Activated CD4-positive, alpha-beta T cell treated with anti-CD3 and anti-CD28 coated beads, Interleukin-10, Interleukin-2, amounts not matched to agents 100 ng/mL and 50 ng/mL, durations not matched to agents 16 hours and 8 hours (primary cell): ENCODE measurements at regions not wholly inside any gene's neighbourhood (a gene's known extent, or its start where the extent isn't known, plus 50 kb on each side); places are given as distances from the start of the nearest gene placed in this dataset.

Experiments used
- DNase-seq: peaks from one replicate; pipeline ENCODE4 v3.0.0-alpha.2; 2020

DNA sequence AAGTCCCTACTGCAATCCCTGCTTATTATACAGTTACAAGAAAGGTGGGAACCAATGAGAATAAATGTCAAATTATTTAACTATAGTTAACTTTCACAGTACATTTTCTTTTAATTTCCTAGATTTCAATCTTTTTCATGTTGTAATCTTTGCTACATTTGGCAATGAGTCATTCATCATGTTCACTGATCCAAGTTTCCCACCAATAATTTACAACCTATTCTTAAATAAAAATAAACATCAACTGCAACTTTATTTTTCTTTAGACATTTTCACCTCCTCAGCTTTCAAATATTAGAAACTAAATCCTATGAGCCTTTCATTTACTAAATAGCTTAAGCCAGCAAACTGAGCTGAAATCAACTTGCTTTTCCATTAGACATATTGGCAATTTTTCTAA lies 541.3 kb upstream of the BTBD3 start:
- no peak for DNase-seq

DNA sequence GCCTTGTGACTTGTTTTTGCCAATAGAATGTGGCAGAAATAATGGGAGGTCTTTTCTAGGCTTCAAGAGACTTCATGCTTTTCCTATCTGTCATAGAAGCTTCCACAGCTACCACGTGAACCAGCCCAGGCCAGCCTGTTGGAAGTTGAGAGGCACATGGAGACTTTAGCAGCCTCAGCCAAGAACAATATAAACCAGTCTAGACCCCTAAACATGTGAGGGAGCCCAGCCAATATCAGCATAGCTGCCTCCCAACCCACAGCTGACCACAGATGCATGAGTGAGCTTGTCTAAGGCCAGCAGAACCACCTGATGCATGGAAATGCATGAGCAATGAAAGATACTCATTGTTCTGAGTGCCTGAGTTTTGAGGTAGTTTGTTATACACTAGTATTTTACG lies 540.7 kb upstream of the BTBD3 start:
- no peak for DNase-seq

DNA sequence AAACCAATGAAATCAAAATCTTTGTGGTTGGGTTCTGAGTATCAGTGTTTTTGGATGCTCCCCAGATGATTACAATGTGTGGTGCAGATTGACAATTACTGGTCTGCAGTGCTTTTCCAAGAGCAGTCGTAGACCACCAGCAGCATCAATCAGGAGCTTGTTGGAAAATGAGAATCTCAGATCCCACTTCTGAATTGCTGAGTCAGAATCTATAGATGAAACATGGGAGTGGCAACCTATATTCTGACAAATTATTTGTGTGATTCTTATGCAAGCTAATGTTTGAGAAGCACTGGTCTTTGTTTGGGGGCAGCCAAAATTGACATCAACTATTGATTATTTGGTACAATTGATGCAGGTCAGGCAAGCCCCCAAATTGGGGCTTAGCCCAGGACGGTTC lies 539.9 kb upstream of the BTBD3 start:
- DNase-seq, result no peak

DNA sequence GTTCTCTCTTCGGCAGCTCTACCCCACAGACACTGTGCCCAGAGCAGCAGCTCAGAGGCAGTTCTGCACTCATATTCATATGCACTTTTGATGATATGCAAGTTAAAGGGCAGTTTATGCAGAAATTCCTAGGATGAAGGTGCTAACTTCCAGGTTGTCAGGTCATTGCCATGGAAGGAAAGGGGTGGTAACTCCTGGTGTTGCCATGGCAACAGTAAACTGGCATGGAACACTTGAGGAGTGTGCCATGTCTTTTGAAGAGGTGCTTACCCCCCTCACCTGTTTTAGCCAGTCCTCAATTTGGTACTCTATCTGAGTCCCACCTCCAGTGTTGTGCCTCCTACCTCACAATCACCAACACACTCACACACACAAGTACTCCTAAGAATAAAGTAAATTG lies 539.4 kb upstream of the BTBD3 start:
- DNase-seq, result no peak

DNA sequence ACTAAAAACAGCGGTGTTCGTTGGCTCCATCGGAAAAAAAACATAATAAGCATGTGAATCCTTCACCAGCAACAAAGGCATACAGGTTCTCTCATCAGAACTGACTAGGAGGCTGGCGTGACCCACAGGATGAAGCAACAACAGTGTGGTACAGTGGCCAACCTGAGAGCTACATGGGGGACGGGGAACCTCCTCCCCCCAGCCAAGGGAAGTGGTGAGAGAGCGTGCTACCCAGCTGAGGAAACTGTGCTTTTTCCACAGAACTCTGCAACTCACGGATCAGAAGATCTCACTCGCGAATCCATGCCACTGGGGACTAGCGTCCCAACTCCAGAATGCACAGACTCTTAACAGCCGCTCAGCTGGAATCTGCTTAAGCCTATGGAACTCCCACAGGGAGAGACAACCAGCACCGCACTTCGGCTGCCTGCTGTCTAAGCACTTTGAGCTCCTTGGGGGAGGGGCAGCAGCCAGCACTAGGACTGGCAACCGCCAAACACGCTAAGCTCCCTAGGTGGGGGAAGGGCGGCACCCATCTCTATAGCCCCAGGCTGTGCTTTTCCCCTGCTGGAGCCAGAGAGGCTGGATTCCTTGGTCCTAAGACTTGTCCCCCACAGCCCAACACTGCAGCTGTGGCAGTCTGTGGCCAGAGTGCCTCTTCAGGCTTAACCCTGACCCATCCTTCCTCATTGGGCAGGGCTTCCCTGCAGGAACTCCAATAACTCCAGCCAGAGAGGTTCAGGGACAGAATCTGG lies 538.3 kb upstream of the BTBD3 start:
- DNase-seq, result no peak

DNA sequence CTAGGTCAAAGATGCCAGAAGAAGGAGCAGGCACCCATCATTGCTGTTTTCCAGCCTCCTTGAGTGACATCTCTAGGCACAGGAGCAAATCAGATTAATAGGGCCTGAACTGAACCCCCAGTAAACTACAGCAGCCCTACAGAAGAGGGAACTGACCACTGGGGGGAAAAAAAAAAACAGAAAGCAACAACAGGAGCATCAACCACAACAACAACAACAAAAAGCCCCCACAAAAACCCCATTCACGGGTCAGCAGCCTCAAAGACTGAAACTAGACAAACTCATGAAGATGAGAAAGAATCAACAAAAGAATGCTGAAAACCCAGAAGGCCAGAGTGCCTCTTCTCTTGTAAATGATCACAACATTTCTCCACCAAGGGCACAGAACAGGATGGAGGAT lies 537.4 kb upstream of the BTBD3 start:
- DNase-seq, result no peak

DNA sequence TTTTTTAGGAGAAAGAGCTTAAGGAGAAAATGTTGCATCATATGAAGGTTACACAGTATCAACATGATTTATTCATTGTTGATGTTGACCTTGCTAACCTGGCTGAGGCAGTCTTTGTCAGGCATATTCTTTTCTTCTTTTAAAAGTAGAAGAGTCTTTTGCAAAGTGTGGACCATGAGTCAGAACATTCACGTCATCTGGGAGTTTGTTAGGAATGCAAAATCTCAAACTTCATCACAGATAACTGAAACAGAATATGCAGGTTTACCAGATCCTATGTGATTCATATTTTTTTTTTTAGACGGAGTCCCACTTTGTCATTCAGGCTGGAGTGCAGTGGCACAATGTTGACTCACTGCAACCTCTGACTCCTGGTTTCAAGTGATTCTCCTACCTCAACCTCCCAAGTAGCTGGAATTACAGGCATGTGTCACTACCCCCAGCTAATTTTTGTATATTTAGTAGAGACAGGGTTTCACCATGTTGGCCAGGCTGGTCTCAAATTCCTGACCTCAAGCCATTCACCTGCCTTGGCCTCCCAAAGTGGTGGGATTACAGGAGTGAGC lies 530.4 kb upstream of the BTBD3 start:
- no peak for DNase-seq

DNA sequence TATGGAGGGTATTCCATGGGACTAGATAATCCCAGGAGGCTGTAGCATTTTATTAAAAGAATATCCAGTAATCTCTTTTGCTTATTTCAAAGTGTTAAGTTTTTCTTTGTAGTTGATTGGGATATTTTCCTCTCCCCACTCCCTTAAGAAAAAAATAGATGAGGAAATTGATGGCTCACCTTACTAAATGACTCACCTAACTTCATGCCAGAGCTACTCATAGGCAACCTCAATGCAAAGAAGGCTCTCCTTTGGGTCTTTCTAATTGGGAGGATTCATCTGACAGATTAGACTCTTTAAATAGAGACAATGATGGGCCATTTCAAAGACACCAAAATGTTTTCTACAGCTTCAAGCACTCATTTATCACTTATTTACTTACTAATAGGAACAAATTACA lies 528.5 kb upstream of the BTBD3 start:
- no peak for DNase-seq

DNA sequence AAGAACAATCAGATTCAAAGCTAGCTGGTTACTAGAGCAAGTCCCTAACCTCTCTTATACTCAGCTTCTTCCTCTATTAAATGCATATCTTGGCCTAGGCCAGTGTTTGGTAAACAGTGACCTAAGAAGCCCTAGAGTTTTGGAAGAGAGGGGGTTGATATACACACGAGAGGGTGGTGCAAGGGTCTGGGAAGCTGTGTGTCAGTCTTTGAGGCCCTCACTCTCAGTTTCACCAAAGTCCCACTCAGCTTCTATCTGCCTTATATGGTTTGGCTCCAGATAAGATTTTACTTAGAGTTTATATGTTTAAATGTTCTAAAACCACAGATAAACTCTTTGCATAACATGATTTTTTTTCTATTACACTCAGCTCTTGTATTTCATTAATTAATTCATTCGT lies 526.1 kb upstream of the BTBD3 start:
- DNase-seq, result no peak

DNA sequence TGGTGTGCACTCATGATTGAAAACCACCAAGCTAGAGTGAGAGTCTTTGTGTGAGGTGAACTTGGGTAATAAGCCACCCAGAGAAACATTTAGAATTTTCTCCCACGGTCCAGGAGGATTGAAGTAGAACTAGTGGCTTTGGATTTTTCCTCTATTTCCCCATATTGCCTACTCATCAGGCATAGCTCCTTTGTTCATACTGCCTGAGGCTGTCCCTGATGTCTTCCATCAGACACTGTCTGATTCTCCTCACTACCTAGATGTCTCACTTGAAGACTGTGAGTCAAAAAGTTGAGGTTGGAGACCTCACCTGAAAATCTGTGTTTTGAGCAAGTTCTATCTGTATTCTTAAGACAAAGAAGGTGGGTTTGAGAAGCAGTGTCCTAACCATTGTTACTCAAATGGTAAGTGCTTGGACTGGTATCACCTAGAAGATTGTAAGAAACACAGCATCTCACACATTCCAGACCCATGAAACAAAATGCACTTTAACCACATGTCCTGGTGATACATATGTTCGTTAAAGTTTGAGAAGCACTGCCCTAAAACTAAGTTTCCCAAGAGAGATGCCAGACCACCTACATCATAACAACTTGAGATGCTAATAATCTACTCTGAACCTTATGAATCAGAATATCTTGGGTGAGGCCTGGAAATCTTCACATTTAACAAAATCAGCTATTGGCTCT lies 523.4 kb upstream of the BTBD3 start:
- no peak for DNase-seq

DNA sequence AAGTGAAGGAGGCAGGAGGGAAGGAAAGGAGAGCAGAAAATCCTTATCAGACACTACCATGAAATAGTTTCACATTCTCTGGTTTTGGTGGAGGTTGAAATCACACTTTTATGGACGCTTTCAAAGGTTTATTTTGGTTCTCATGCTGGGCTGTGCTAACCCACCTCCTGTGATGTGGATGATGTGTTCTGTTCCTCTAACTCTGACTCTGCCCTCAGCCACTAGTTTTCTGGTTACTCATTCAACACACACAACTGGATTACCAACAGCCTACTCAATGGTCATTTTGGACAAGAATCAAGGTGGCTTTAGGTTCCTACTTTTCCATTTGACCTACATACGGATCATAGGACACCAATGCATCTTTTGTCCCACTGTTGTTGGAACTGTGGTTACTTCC lies 522.1 kb upstream of the BTBD3 start:
- DNase-seq, result no peak

DNA sequence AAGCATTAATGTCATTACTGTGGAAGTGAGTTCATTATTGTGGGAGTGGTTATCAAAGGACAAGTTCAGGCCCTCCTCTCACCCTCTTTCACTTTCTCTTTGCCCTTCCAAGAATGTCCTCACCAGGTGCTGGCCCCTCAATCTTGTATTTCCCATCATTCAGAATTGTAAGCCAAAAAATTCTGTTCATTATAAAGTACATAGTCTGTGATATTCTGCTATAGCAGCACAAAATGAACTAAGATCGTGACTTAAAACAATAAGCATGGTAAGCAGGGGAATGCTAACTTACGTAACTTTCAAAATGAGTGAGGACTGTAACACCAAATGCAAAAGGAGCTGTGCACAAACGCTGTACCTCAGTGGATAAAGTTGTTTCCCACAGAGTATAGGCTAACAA lies 515.7 kb upstream of the BTBD3 start:
- DNase-seq, result no peak

DNA sequence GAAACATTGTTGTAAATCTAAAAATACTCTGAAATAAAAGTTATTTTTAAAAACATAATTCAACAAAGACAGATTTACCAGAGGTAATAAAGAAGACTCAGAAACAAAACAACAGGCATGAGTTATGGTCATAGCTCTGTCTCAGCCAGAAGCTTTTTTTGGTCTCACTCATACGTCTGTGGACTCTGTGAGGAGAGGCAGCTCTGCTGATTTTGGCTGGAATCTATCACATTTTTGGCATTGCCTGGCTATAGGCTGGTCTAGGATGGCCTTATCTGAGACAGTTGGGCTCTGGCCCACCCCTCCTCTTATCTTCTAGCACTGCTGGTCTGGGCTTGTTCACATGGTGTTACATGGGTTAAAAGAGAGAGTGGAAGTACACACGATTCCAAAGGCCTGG lies 514.0 kb upstream of the BTBD3 start:
- DNase-seq, result no peak

DNA sequence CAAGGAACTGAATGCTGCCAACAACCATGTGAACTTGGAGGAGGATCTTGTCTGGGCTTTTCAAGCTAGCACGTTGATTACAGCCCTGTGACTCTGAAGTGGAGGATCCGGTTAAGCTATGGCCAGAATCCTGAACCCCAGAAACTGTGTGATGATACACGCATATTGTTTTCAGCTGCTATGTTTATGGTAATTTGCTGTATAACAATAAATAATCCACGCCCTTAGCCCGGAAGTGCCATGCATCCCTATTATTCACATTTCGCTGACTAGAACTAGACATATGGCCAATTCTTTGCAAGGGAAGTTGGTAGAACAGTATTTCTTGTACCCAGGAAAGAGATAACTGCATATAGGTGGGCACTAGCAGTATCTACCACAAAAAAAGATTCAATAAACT lies 510.8 kb upstream of the BTBD3 start:
- no peak for DNase-seq

DNA sequence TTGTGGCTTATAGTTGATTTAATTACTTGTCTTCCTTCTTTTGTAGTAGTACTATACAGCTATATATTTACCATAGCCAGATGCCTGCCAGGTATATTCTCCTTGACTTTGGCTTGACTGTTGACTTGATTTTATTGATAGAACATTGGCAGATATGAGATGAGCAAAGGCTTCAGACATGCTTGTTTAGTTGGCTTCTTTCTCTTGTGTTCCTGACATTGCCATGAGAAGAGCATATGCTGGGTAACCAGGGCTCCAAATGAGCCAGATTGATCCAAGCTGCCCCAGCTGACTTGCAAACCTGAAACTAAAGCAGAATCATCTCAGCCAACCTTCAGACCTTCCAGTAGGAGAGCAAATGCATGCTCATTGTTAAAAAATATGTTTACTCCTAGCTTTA lies 508.1 kb upstream of the BTBD3 start:
- DNase-seq, result no peak

DNA sequence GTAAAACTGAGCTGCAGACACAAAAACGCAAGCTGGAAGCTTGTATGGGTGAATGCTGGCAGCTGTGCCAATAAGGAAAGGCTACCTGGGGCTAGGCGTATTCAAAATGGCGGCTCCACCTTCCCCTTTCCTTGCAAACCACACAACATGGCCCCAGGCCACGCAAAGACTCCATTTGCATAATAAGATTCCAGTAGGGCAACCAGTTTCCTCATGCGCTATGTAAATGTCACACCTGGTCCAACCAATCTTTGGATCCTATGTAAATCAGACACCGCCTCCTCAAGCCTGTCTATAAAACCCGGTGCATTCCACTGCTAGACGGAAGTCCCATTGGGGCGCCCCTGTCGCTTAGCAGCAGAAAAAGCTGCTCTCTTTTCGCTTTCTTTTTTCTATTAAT lies 505.9 kb upstream of the BTBD3 start:
- DNase-seq, result no peak

DNA sequence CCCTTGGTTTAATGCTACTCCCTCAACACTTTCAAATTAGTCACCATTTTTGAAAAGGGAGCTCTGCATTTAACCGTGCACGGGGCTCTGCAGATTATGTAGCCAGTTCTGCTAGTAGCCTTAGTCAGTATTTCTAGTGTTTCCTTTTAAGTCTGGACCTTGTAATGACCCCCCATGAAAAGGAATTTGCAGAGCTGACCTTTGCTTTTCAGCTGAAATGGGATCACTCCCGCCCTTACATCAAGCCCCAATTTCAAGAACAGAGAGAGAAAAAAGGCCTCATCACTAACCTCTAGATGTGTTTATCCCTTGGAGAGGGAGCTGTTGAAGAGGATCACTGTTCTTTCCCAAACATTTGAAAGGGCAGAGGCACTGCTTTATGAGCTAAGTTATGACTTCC lies 490.7 kb upstream of the BTBD3 start:
- no peak for DNase-seq

DNA sequence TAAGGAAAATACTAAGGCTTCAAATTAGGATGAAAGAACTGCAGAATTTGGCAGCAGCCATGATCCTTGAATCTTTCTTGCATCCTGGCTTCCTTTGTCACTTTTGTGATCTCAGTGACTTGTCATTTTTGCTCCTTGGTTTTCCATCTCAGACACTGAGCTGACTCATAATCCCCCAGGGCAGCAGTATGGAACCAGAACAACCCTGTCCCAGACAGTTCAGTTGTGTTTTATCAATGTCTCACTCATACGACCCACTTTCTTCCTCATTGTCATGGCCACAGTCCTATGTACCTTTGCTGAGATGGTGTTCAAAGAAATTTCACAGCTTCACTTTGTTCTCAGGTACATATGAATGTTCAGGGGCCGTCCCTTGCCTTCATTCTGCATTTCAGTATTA lies 488.5 kb upstream of the BTBD3 start:
- no peak for DNase-seq

DNA sequence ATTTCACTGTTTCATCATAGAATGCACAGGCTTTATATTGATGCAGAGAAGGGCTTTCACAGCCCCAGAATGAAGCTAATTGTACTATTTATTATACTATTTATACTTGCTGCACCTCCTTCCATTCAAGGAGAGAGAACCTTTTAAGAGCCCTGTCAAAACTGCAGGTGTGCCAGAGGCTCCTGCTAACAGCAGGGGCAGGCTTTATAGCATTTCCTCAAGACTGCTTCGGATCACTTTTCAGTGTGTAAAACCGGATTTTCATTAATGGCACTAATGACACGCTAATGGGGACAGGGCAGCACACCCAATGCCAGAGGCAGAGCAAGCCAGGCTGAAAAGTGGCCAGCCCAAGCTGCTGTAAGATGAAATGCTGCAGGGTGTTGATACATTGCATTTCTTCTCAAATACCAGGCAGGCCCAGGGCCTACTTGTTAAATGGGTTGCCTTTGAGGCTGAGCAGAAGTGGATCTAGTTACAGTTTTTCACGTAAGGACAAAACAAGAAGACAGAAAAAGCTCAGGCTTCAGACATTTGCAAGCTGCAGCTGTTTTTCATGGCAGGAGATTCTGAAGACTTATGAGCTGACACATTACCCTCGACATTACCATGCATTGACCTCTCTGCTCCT lies 487.7 kb upstream of the BTBD3 start:
- no peak for DNase-seq

DNA sequence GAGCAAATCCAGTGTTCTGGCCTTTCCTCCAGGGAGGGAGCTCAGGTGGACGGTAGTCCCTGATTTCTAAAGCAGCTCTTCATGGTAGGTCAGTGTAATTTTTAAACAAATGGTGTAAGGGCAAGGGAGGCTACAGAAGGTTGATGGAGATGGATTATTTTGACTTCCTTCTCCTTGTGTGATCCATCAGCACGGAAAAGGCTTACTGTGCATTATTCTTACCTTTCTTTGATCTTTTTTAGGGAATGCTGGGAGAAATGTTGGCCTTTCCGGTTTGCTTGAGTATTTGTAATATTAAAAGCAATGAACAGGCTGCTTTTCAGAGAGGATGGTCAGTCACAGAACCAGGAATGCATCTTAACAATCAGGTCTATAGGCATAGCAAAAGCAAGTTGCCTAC lies 487.0 kb upstream of the BTBD3 start:
- DNase-seq, result no peak

DNA sequence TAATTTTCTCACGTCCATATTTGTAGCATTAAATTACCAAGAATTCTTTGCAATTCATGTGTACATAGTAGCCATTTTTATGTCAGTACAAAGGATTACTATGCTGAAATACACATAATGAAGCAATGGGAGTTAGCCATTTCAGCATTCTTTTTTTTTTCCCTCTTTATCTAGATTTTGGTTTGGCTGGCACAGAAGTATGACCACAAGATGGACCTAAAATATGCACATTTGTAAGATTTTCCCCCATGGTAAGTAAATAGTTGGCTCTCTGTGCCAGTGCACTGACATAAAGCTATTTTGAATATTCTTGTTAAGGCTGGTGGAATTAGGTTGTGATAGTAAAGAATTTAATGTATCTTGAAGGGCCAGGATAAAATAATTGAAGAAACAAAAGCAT lies 486.1 kb upstream of the BTBD3 start:
- DNase-seq, result no peak

DNA sequence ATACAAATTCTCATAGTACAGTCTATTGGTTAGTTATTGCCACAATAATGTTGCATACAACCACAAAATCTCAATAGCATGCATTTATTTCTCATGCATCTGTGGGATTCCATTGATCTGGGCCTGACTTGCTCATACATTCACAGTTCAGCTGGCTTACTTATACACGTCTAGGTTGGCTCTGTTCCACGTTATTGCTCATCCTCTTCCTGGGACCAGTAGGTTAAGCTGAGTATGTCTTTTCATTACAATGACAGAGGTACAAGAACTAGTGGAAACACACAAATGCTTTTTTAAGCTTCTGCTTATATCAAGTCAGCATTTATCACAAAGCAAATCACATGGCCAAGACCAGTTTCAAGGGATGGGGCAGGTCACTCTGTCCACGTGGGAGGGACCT lies 485.3 kb upstream of the BTBD3 start:
- no peak for DNase-seq

DNA sequence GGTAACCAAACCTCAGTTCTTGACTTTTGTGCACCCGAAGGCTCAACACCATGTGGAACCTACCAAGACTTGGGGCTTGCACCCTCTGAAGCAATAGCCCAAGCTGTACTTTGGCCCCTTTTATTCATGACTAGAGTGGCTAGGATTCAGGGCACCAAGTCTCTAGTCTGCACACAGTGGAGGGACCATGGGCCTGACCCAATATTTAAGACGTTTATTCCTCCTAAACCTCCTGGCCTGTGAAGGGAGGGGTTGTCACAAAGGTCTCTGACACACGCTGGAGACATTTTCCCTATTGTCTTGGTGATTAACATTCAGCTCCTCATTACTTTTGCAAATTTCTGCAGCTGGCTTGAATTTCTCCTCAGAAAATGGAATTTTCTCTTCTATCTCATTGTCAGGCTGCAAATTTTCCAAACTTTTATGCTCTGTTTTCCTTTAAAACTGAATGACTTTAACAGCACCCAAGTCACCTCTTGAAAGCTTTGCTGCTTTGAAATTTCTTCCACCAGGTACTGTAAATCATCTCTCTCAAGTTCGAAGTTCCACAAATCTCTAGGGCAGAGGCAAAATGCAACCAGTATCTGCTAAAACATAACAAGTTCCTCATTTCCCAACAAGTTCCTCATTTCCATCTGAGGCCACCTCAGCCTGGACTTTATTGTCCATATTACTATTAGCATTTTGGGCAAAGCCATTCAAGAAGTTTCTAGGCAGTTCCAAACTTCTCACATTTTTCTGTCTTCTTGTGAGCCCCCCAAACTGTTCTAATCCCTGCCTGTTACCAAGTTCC lies 481.4 kb upstream of the BTBD3 start:
- no peak for DNase-seq
